Midbrain (tissue), 1 donor: ENCODE measurements at regions not wholly inside any gene's neighbourhood (a gene's known extent, or its start where the extent isn't known, plus 50 kb on each side); places are given as distances from the start of the nearest gene placed in this dataset.

Experiments
- DNase-seq: peaks from one replicate; lab custom pipeline; 2025; lab: John Stamatoyannopoulos, UW

GRCh38 chr6:1087154-1087843 is 224.6 kb upstream of the FOXQ1 start:
- DNase-seq = no peak

- no peak for DNase-seq
Measured at GRCh38 chr6:1086446-1087153, 225.3 kb upstream of the FOXQ1 start.

- no peak for DNase-seq
Measured at GRCh38 chr6:1082285-1082935, 229.5 kb upstream of the FOXQ1 start.

- no peak for DNase-seq
Measured at GRCh38 chr6:1081551-1082284, 230.2 kb upstream of the FOXQ1 start.

GRCh38 chr6:1080453-1081337 is 231.2 kb upstream of the FOXQ1 start:
- no peak for DNase-seq

- DNase-seq = no peak
Measured at GRCh38 chr6:1079525-1079924, 232.4 kb upstream of the FOXQ1 start.

GRCh38 chr6:1077478-1078416 is 234.2 kb upstream of the FOXQ1 start:
- DNase-seq = no peak

- no peak for DNase-seq
Measured at GRCh38 chr6:1076531-1077459, 235.1 kb upstream of the FOXQ1 start.

GRCh38 chr6:1075880-1076279 is 236.0 kb upstream of the FOXQ1 start:
- DNase-seq = no peak

GRCh38 chr6:1075444-1075843 is 236.5 kb upstream of the FOXQ1 start:
- no peak for DNase-seq

GRCh38 chr6:1070085-1070521 is 241.8 kb upstream of the FOXQ1 start:
- no peak for DNase-seq

GRCh38 chr6:1068905-1069304 is 243.0 kb upstream of the FOXQ1 start:
- no peak for DNase-seq

- no peak for DNase-seq
Measured at GRCh38 chr6:1068068-1068467, 243.8 kb upstream of the FOXQ1 start.

GRCh38 chr6:1067346-1067745 is 244.6 kb upstream of the FOXQ1 start:
- no peak for DNase-seq

GRCh38 chr6:1066449-1067090 is 245.3 kb upstream of the FOXQ1 start:
- no peak for DNase-seq

GRCh38 chr6:1065986-1066385 is 245.9 kb upstream of the FOXQ1 start:
- DNase-seq = no peak

- no peak for DNase-seq
Measured at GRCh38 chr6:1063671-1064355, 248.1 kb upstream of the FOXQ1 start.
